ENCODE measurements at regions not wholly inside any gene's neighbourhood (a gene's known extent, or its start where the extent isn't known, plus 50 kb on each side); places are given as distances from the start of the nearest gene placed in this dataset.

- DNase-seq, result no peak
Observed at GRCh38 chr12:28828318-28828717, 320.8 kb upstream of the FAR2 start.

GRCh38 chr12:28830491-28830890, 318.6 kb upstream of the FAR2 start:
- no peak for DNase-seq

GRCh38 chr12:28844718-28845117, 304.4 kb upstream of the FAR2 start:
- DNase-seq, result no peak

- DNase-seq, result no peak
Observed at GRCh38 chr12:28851781-28852180, 297.3 kb upstream of the FAR2 start.

- no peak for DNase-seq
Observed at GRCh38 chr12:28855761-28856310, 293.2 kb upstream of the FAR2 start.

GRCh38 chr12:28857369-28857768, 291.7 kb upstream of the FAR2 start:
- DNase-seq, result no peak

- no peak for DNase-seq
Observed at GRCh38 chr12:28859551-28859950, 289.5 kb upstream of the FAR2 start.

- DNase-seq, result no peak
Observed at GRCh38 chr12:28865776-28866175, 283.3 kb upstream of the FAR2 start.

- no peak for DNase-seq
Observed at GRCh38 chr12:28866296-28866695, 282.8 kb upstream of the FAR2 start.

- no peak for DNase-seq
Observed at GRCh38 chr12:28866715-28867503, 282.2 kb upstream of the FAR2 start.

- no peak for DNase-seq
Observed at GRCh38 chr12:28868414-28868813, 280.7 kb upstream of the FAR2 start.

- no peak for DNase-seq
Observed at GRCh38 chr12:28869197-28869596, 279.9 kb upstream of the FAR2 start.

GRCh38 chr12:28870839-28871440, 278.1 kb upstream of the FAR2 start:
- no peak for DNase-seq

- peak; percentile 6 for DNase-seq
Observed at GRCh38 chr12:28872654-28873268, 276.3 kb upstream of the FAR2 start.

GRCh38 chr12:28874758-28875157, 274.3 kb upstream of the FAR2 start:
- no peak for DNase-seq

- no peak for DNase-seq
Observed at GRCh38 chr12:28876196-28876798, 272.8 kb upstream of the FAR2 start.

GRCh38 chr12:28877854-28878253, 271.2 kb upstream of the FAR2 start:
- no peak for DNase-seq

- DNase-seq, result no peak
Observed at GRCh38 chr12:28878629-28879028, 270.4 kb upstream of the FAR2 start.

- no peak for DNase-seq
Observed at GRCh38 chr12:28879379-28879778, 269.7 kb upstream of the FAR2 start.

- no peak for DNase-seq
Observed at GRCh38 chr12:28882444-28882843, 266.6 kb upstream of the FAR2 start.

- DNase-seq, result no peak
Observed at GRCh38 chr12:28883406-28883997, 265.6 kb upstream of the FAR2 start.

GRCh38 chr12:28884904-28885679, 264.0 kb upstream of the FAR2 start:
- DNase-seq, result no peak

All from RPMI8226 (cell line).